ENCODE measurements at regions not wholly inside any gene's neighbourhood (a gene's known extent, or its start where the extent isn't known, plus 50 kb on each side); places are given as distances from the start of the nearest gene placed in this dataset.

DNA sequence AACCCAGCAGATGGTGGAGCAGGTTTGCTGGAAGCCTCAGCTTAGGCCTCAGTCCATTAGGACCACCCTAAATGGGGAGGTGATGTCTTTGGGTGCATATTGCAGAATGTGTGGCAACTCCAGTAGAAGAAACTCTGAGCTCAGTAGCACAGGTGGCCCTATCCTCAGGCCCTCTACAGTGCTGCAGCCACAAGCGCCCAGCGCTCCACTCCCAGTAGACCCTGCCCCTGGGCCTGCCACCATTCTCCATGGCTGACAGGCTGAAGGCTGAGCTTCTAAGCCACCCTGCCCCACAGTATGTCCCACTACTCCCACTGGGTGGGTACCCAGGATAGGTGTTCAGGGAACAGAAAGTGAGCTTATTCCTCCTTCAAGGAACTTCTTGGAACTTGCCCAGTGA is 162.8 kb upstream of the MAMLD1 start:
- TF ChIP-seq EZH2 (IDR thresholded peaks at IDR 0.05; ENCODE audit: borderline replicate concordance) (no peak), EZH2phosphoT487 (IDR thresholded peaks at IDR 0.05; ENCODE audit: low read depth, severe bottlenecking, unreplicated experiment) (no peak)
- TF ChIP-seq, protein P1, sequence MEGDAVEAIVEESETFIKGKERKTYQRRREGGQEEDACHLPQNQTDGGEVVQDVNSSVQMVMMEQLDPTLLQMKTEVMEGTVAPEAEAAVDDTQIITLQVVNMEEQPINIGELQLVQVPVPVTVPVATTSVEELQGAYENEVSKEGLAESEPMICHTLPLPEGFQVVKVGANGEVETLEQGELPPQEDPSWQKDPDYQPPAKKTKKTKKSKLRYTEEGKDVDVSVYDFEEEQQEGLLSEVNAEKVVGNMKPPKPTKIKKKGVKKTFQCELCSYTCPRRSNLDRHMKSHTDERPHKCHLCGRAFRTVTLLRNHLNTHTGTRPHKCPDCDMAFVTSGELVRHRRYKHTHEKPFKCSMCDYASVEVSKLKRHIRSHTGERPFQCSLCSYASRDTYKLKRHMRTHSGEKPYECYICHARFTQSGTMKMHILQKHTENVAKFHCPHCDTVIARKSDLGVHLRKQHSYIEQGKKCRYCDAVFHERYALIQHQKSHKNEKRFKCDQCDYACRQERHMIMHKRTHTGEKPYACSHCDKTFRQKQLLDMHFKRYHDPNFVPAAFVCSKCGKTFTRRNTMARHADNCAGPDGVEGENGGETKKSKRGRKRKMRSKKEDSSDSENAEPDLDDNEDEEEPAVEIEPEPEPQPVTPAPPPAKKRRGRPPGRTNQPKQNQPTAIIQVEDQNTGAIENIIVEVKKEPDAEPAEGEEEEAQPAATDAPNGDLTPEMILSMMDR (IDR thresholded peaks at IDR 0.05; ENCODE audit: poor library complexity), result no peak
